Medulla oblongata (tissue), 1 donor: ENCODE measurements at regions not wholly inside any gene's neighbourhood (a gene's known extent, or its start where the extent isn't known, plus 50 kb on each side); places are given as distances from the start of the nearest gene placed in this dataset.

Source experiments
- DNase-seq: peaks from one replicate; pipeline ENCODE4 v3.0.0-alpha.2; 2015; ENCODE audit errors: extremely low spot score

- no peak for DNase-seq
Measured at GRCh38 chr1:80075351-80075750, 1068.8 kb upstream of the ADGRL4 start.

- DNase-seq = no peak
Measured at GRCh38 chr1:80072563-80072962, 1066.0 kb upstream of the ADGRL4 start.

- DNase-seq = no peak
Measured at GRCh38 chr1:80066060-80066459, 1059.5 kb upstream of the ADGRL4 start.

- DNase-seq = no peak
Measured at GRCh38 chr1:80064524-80064923, 1058.0 kb upstream of the ADGRL4 start.

- DNase-seq = no peak
Measured at GRCh38 chr1:80059940-80060339, 1053.4 kb upstream of the ADGRL4 start.

GRCh38 chr1:80056179-80056578 lies 1049.6 kb upstream of the ADGRL4 start:
- DNase-seq = no peak

- no peak for DNase-seq
Measured at GRCh38 chr1:80054129-80054528, 1047.6 kb upstream of the ADGRL4 start.

GRCh38 chr1:80053613-80054012 lies 1047.1 kb upstream of the ADGRL4 start:
- no peak for DNase-seq

GRCh38 chr1:80050523-80050922 lies 1044.0 kb upstream of the ADGRL4 start:
- no peak for DNase-seq

- DNase-seq = no peak
Measured at GRCh38 chr1:80050085-80050484, 1043.6 kb upstream of the ADGRL4 start.

- DNase-seq = no peak
Measured at GRCh38 chr1:80048716-80049115, 1042.2 kb upstream of the ADGRL4 start.

GRCh38 chr1:80047791-80048190 lies 1041.3 kb upstream of the ADGRL4 start:
- DNase-seq = no peak

GRCh38 chr1:80044662-80045061 lies 1038.1 kb upstream of the ADGRL4 start:
- no peak for DNase-seq

GRCh38 chr1:80036690-80037432 lies 1030.3 kb upstream of the ADGRL4 start:
- DNase-seq = no peak

GRCh38 chr1:80023358-80023757 lies 1016.8 kb upstream of the ADGRL4 start:
- DNase-seq = no peak

GRCh38 chr1:80021891-80022290 lies 1015.4 kb upstream of the ADGRL4 start:
- DNase-seq = no peak

GRCh38 chr1:80018348-80018747 lies 1011.8 kb upstream of the ADGRL4 start:
- no peak for DNase-seq

GRCh38 chr1:80008934-80009333 lies 1002.4 kb upstream of the ADGRL4 start:
- DNase-seq = no peak

GRCh38 chr1:80003250-80003649 lies 996.7 kb upstream of the ADGRL4 start:
- no peak for DNase-seq

- DNase-seq = no peak
Measured at GRCh38 chr1:79988401-79988800, 981.9 kb upstream of the ADGRL4 start.

- peak; percentile 67 for DNase-seq
Measured at GRCh38 chr1:79982211-79982610, 975.7 kb upstream of the ADGRL4 start.

- peak; percentile 4 for DNase-seq
Measured at GRCh38 chr1:79981481-79981880, 975.0 kb upstream of the ADGRL4 start.

GRCh38 chr1:79979346-79979745 lies 972.8 kb upstream of the ADGRL4 start:
- DNase-seq = no peak

- no peak for DNase-seq
Measured at GRCh38 chr1:79976287-79976686, 969.8 kb upstream of the ADGRL4 start.
